LoVo (cell line): ENCODE measurements at regions not wholly inside any gene's neighbourhood (a gene's known extent, or its start where the extent isn't known, plus 50 kb on each side); places are given as distances from the start of the nearest gene placed in this dataset.

Experiments
- DNase-seq: peaks from one replicate; pipeline ENCODE4 v3.0.0-alpha.2; 2016; ENCODE audit warnings: low spot score

DNA sequence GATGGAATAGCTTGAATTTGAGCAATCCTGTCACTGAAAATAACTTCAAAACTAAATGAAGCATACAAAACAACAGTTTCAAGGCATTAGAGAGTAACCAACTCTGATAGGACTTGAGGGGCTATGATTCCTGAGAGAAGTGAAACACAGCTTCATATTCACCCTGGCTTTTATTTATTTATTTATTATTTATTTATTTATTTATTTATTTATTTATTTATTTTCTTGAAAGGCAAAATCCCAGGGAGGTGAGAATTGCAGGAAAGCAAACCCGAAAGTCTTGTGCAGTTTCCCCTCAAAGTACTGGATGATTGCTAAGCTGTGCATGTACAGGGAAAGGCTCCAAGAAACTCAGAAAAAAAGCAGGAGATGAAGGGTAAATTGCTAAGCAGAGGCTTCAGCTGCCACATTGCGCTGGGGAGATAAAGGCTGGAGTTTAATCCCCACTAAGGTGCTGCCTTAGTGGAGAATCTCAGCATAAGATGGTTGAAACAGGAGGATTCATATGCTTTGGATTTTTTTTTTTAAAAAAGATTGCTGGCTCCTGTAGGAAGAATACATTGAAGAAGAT is 72.9 kb upstream of the COL24A1 start:
- DNase-seq = no peak

DNA sequence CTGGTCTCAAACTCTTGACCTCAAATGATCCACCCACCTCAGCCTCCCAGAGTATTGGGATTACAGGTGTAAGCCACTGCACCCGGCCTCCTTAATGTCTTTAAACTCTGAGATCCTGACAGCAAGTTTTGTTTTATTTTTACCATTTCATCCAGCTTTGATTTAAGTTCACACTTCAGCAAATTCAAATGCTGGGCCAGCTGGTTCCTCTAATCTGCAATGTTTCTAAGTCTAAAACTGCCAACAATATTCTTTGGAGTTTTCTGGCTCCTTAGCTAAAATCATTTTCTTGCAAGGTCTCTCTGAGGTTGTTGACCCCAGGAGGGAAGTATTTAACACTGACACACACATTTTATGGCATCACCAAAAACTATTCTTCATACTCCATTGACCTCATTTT is 72.0 kb upstream of the COL24A1 start:
- no peak for DNase-seq

DNA sequence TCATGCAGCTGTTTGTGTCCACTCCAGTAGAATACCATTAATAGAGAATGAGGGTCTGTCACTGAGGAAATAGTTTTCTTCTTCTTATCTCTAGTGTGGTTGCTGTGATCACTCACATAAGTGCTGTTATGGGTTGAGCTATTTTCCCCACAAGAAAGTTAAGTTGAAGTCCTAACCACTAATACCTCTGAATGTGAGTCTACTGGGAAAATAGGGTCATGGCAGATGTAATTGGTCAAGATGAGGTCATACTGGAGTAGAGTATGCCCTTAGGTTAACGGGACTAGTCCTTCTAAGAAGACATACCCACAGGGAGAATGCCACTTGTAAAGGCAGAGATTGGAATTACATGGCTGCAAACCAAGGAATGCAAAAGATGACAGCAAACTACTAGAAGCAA is 70.5 kb upstream of the COL24A1 start:
- DNase-seq = no peak

DNA sequence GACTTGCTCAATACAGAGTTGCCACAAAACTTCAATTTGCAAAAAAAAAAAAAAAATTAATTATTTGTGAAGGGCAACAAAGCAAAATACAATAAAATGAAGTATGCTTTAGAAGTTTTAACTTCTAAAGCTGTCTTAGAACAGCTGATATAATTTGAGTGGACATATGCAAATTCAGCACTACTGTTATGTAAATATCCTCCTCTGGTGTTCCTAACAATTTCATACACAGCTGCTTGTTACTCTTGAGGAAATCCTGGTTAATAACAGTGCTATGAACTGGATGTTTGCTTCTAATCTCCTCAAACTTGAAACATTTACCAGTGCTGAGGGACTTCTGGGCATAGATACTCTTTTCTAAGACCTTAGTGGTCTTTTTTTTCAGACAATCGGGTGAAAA is 69.6 kb upstream of the COL24A1 start:
- DNase-seq = no peak

DNA sequence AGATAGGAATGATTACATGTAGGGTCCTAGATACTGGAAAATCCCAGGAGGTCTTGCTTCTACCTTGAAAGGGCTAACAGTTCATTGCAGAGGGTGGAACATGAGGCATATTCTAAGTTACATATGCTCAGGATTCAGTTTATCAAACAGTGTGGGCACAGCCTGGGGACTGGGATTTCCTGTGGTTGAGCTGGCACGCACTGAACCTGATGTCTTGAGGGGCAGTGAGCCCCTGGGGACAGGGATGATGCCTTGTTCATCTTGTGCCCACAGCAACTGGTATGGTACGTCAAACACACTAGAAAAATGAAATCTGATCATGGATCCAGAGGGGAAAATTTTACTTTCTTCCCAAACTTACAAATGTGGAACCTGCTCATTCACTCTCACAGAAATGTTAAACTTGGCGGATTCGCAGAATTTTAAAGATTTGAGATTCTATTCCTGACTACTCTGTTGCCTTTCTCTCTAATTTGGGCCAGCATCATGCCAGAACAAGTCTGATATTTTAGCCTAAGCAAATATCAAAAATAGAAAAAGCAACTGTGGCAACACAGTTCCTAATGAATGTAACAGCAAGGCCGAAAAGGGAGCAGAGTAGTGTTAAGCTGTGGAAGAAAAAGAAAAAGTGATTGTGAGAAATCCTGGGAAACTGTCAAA is 68.2 kb upstream of the COL24A1 start:
- DNase-seq = no peak

DNA sequence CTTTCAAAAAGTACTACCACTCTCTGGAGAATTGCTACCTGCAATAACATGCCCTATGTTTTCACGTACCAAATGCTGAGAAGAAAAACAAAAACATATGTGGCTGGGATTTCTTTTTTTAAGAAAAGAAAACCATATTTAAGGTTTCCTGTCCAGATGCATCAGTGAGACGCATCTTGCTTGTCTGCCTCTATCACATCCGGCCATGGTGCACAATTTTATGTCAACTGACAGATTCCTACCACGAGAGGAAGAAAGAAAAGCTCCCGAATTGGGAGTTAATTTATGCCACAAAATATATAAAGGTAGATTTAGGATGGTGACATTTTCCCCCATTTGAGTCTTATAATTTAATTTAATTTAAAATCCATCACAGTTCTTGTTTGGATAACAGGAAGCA is 62.3 kb upstream of the COL24A1 start:
- no peak for DNase-seq

DNA sequence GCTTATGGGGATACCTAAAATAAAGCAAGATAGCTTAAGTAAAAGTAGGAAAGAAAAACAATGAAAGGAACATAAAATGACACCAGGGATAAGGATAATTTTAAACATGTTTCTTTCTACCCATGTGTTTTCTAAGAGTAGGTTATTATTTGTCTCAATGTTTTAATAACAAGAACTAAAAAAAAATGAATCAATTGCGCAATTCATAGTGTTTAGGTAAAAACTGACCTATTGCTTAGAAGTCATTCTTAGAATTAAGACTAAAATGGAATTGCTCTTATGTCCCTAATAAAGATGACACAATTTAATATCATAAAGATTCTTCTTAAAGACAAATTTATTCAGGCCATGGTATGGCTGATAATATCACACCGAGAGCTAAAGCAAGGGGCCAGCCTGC is 58.0 kb upstream of the COL24A1 start:
- no peak for DNase-seq

DNA sequence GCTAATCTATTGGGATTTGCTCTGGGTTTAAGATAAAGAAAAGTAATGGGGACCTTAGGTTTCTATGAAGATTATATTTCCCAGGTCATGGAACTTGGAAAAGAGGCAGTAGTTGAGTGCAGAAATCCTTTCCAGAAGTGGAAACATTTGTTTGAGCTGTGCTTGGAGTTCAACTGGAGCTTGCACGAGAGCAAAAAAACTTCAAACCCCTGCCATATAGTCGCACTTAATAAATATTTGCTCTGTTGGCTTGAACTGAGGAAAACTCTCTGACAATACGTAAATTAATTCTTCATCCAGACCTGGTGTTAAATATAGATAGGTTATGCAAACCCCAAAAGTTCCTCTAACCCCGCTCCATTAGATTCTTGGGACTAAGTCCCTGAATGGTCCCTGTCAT is 52.8 kb upstream of the COL24A1 start:
- no peak for DNase-seq

DNA sequence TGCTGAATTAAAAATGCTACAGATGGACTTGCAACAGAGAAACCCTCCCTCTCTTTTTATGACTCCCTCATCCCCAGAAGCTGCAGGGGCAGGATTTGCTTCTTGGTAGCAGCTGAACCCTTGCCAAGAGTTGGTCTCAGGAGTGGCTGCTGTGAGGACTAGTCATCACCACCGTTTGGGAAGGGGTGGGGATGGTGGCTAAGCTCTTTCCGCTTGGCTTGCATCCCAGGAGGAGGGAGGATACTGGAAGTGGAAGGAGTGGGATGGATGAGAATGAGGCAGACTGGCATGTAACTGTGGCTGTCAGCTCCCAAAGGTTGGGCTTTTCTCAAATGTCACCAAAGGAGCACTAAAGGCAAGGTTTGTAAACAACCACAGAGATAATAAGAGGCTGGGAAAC is 50.8 kb upstream of the COL24A1 start:
- DNase-seq = peak; percentile 25
